Activated CD4-positive, alpha-beta T cell treated with anti-CD3 and anti-CD28 coated beads, Interleukin-2, amount 10 ng/mL, durations not matched to agents 7 days and 5 days (primary cell): ENCODE measurements at regions not wholly inside any gene's neighbourhood (a gene's known extent, or its start where the extent isn't known, plus 50 kb on each side); places are given as distances from the start of the nearest gene placed in this dataset.
"Not testable (repeated sequence)": the region's sequence is repeated elsewhere in the genome, so short reads cannot be mapped to it uniquely, and the experiment has no call there.

Experiments
- CTCF ChIA-PET: fragments of 350-600 bp; sonication (Branson Sonifier 250); formaldehyde crosslinking; loops from one replicate; lab custom pipeline; 2021; ENCODE audit warnings: antibody characterized with exemption; lab: Charles Lee
- POLR2A ChIA-PET: fragments of 350-600 bp; sonication (Branson Sonifier 250); formaldehyde crosslinking; loops from one replicate; lab custom pipeline; 2021; ENCODE audit warnings: antibody characterized with exemption; lab: Charles Lee
- DNase-seq: peaks from one replicate; pipeline ENCODE4 v3.0.0-alpha.2; 2020
- H3K27ac Mint-ChIP-seq: one replicate; pipeline ENCODE4 v1.8.0; 2021; ENCODE audit warnings: mild to moderate bottlenecking, moderate library complexity, mixed read lengths
- H3K27me3 Mint-ChIP-seq: one replicate; pipeline ENCODE4 v1.8.0; 2021; ENCODE audit warnings: mixed read lengths
- H3K36me3 Mint-ChIP-seq: one replicate; pipeline ENCODE4 v1.8.0; 2021; ENCODE audit warnings: low read depth, mixed read lengths
- H3K4me1 Mint-ChIP-seq: one replicate; pipeline ENCODE4 v1.8.0; 2021; ENCODE audit warnings: mixed read lengths
- H3K4me3 Mint-ChIP-seq: one replicate; pipeline ENCODE4 v1.8.0; 2021; ENCODE audit warnings: mild to moderate bottlenecking, moderate library complexity, mixed read lengths
- H3K9me3 Mint-ChIP-seq: one replicate; pipeline ENCODE4 v1.8.0; 2021; ENCODE audit warnings: mixed read lengths

- H3K9me3 Mint-ChIP-seq = no peaks in the 10 kb centered on the region
- no peaks in the 10 kb centered on the region for H3K4me1 Mint-ChIP-seq
- ChIA-PET POLR2A (no interaction called here), CTCF (no interaction called here)
- H3K36me3 Mint-ChIP-seq = no peaks in the 10 kb centered on the region
- no peak overlapping the region for H3K4me3 Mint-ChIP-seq
- no peak overlapping the region for H3K27ac Mint-ChIP-seq
- no peak for DNase-seq
- H3K27me3 Mint-ChIP-seq = peaks cover 9% of the 10 kb centered on the region
Measured at GRCh38 chr6:159582736-159583135, 110.3 kb downstream of the SOD2 start.

DNA sequence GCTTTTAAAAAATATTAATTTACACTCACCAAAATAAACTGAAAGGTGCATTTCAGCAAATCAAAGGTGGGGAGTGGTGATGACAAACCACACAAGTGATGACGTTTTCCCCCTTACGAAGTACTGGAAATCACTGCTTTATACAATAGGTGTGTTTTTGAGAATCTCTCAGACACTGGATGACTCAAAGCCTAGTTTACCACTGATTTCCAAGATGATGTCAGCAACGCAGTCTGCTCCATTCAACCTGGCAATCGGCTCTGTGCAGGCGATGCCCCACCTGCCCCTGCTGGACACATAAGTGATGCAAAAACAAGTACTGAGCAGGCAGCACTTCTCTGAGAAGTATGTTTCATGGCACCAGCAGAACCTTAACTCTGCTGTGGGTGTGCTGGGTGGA is 114.4 kb downstream of the SOD2 start:
- Mint-ChIP-seq H3K4me3 (no peak overlapping the region), H3K9me3 (no peaks in the 10 kb centered on the region), H3K4me1 (no peaks in the 10 kb centered on the region), H3K27ac (no peak overlapping the region), H3K36me3 (no peaks in the 10 kb centered on the region), H3K27me3 (peaks cover 5% of the 10 kb centered on the region)
- ChIA-PET POLR2A (no interaction called here), CTCF (no interaction called here)
- DNase-seq = no peak

GRCh38 chr6:159577564-159577963 is 115.5 kb downstream of the SOD2 start:
- Mint-ChIP-seq H3K27ac (no peak overlapping the region), H3K36me3 (no peaks in the 10 kb centered on the region), H3K4me1 (no peaks in the 10 kb centered on the region), H3K4me3 (no peak overlapping the region), H3K27me3 (peaks cover 3% of the 10 kb centered on the region), H3K9me3 (no peaks in the 10 kb centered on the region)
- ChIA-PET CTCF (no interaction called here), POLR2A (no interaction called here)
- no peak for DNase-seq

GRCh38 chr6:159572439-159573110 is 120.5 kb downstream of the SOD2 start:
- CTCF ChIA-PET = interaction anchor here (1.2 kb wide), 1 partner anchor 373 kb away, joined by 3 read pairs; no protein-coding TSS in a partner anchor
- no peak for DNase-seq
- POLR2A ChIA-PET = no interaction called here
- Mint-ChIP-seq H3K36me3 (no peaks in the 10 kb centered on the region), H3K27me3 (no peaks in the 10 kb centered on the region), H3K27ac (no peak overlapping the region), H3K4me3 (no peak overlapping the region), H3K4me1 (no peaks in the 10 kb centered on the region), H3K9me3 (peaks cover 17% of the 10 kb centered on the region)

DNA sequence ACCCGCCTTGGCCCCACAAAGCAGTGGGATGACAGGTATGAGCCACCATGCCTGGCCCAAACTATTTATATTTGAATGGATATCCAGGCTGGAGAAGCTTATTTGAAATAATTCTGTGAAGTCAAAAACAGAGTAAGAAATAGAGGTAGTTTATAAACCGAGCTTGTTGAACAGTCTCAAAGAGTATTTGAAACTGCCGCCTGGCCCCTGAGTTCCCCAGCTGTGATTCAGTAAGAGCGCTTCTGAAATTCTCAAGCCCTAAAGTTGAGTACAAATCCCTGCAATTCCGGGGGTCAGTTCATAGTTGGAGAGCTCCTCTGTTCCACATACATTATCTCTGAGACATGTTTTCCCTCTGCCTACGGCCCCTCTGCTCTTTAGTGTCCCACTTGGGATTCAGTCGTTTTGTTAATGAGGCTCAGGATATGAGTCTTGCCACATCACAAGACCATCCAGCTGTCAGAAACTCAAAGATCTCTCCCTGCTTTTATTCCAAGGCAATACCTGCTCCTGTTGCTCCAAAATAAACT is 127.8 kb downstream of the SOD2 start:
- DNase-seq = no peak
- Mint-ChIP-seq H3K27me3 (no peaks in the 10 kb centered on the region), H3K9me3 (peaks cover 5% of the 10 kb centered on the region), H3K27ac (no peak overlapping the region), H3K4me3 (no peak overlapping the region), H3K36me3 (no peaks in the 10 kb centered on the region), H3K4me1 (no peaks in the 10 kb centered on the region)
- POLR2A ChIA-PET = no interaction called here
- CTCF ChIA-PET = no interaction called here

GRCh38 chr6:159564456-159564855 is 128.6 kb downstream of the SOD2 start:
- Mint-ChIP-seq H3K9me3 (peaks cover 3% of the 10 kb centered on the region), H3K36me3 (no peaks in the 10 kb centered on the region), H3K27me3 (no peaks in the 10 kb centered on the region), H3K4me1 (no peaks in the 10 kb centered on the region), H3K27ac (no peak overlapping the region), H3K4me3 (no peak overlapping the region)
- POLR2A ChIA-PET = no interaction called here
- DNase-seq = no peak
- CTCF ChIA-PET = no interaction called here

- POLR2A ChIA-PET = no interaction called here
- no peaks in the 10 kb centered on the region for H3K9me3 Mint-ChIP-seq
- no peak overlapping the region for H3K4me3 Mint-ChIP-seq
- H3K36me3 Mint-ChIP-seq = no peaks in the 10 kb centered on the region
- H3K27me3 Mint-ChIP-seq = peaks cover 13% of the 10 kb centered on the region
- CTCF ChIA-PET = interaction anchor here (0.6 kb wide), 1 partner anchor 29 kb away, joined by 3 read pairs; no protein-coding TSS in a partner anchor
- no peak for DNase-seq
- no peak overlapping the region for H3K27ac Mint-ChIP-seq
- no peaks in the 10 kb centered on the region for H3K4me1 Mint-ChIP-seq
Measured at GRCh38 chr6:159557031-159557430, 136.0 kb downstream of the SOD2 start.

- Mint-ChIP-seq H3K27me3 (peaks cover 18% of the 10 kb centered on the region), H3K27ac (no peak overlapping the region), H3K9me3 (no peaks in the 10 kb centered on the region), H3K36me3 (no peaks in the 10 kb centered on the region), H3K4me1 (no peaks in the 10 kb centered on the region), H3K4me3 (no peak overlapping the region)
- DNase-seq = no peak
- CTCF ChIA-PET = no interaction called here
- POLR2A ChIA-PET = no interaction called here
Measured at GRCh38 chr6:159555082-159555875, 137.8 kb downstream of the SOD2 start.

- no peaks in the 10 kb centered on the region for H3K9me3 Mint-ChIP-seq
- POLR2A ChIA-PET = no interaction called here
- H3K27me3 Mint-ChIP-seq = peaks cover 4% of the 10 kb centered on the region
- no peaks in the 10 kb centered on the region for H3K36me3 Mint-ChIP-seq
- no peak overlapping the region for H3K27ac Mint-ChIP-seq
- CTCF ChIA-PET = interaction anchor here (0.9 kb wide), 1 partner anchor 26 kb away, joined by 7 read pairs; no protein-coding TSS in a partner anchor
- H3K4me3 Mint-ChIP-seq = no peak overlapping the region
- no peaks in the 10 kb centered on the region for H3K4me1 Mint-ChIP-seq
- no peak for DNase-seq
Measured at GRCh38 chr6:159541296-159541695, 151.7 kb downstream of the SOD2 start.

DNA sequence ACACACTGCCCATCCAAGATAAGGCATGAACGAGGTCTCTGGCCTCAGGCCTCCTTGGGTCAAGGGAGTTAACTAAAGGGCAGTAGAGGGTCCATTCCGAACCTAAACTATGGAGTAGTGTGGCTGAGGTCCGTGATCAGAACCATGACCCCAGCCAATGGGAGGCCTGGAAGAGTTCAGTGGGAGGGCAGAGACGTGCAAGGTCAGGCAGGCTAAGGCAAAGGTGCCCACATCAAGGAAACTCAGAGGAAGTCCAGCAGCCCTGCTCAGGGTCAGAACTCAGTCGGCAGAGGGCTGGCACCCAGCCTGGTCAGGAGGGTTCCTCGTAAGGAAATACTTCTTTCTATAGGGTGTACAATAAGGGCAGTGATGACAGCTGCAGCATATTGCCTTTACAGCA is 152.2 kb downstream of the SOD2 start:
- H3K4me3 Mint-ChIP-seq = no peak overlapping the region
- peaks cover 4% of the 10 kb centered on the region for H3K27me3 Mint-ChIP-seq
- POLR2A ChIA-PET = no interaction called here
- no peaks in the 10 kb centered on the region for H3K36me3 Mint-ChIP-seq
- CTCF ChIA-PET = interaction anchor here (0.9 kb wide), 1 partner anchor 26 kb away, joined by 7 read pairs; no protein-coding TSS in a partner anchor
- H3K9me3 Mint-ChIP-seq = no peaks in the 10 kb centered on the region
- no peak for DNase-seq
- no peaks in the 10 kb centered on the region for H3K4me1 Mint-ChIP-seq
- H3K27ac Mint-ChIP-seq = no peak overlapping the region

DNA sequence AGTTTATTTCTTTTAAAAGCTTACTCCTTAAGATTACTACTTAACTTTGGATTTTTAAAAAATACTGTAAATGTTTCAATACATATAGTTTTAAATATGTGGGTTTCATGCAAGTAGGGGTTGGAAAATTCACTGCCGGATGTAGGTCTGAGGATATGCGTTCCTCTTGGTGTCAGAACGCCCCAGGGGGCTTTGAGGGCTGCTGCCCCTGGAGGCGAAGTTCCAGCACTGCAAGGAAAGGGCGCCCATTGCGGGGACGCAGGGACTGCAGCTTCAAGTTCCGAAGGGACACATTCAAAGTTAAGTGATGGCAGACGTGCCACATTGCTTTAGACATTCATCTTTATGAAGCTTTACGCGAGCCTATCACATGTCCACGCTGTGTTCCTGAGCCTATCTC is 152.9 kb downstream of the SOD2 start:
- no peaks in the 10 kb centered on the region for H3K36me3 Mint-ChIP-seq
- H3K27me3 Mint-ChIP-seq = peaks cover 4% of the 10 kb centered on the region
- no peak for DNase-seq
- CTCF ChIA-PET = no interaction called here
- no peak overlapping the region for H3K4me3 Mint-ChIP-seq
- no peak overlapping the region for H3K27ac Mint-ChIP-seq
- no peaks in the 10 kb centered on the region for H3K4me1 Mint-ChIP-seq
- no peaks in the 10 kb centered on the region for H3K9me3 Mint-ChIP-seq
- POLR2A ChIA-PET = no interaction called here

DNA sequence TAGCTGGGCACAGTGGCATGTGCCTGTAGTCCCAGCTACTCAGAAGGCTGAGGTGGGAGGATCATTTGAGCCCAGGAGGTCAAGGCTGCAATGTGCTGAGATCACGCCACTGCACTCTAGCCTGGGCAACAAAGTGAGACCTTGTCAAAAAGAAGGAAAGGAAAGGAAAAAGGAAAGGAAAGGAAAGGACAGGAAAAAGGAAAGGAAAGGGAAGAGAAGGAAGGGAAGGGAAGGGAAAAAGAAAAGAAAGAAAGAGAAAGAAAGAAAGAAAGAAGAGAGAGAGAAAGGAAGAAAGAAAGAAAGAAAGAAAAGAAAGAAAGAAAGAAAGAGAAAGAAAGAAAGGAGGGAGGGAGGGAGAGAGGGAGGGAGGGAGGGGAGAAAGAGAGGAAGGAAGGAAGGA is 155.0 kb downstream of the SOD2 start:
- H3K27me3 Mint-ChIP-seq, H3K9me3 Mint-ChIP-seq, DNase-seq, POLR2A ChIA-PET, H3K27ac Mint-ChIP-seq, CTCF ChIA-PET, H3K4me3 Mint-ChIP-seq, H3K4me1 Mint-ChIP-seq, H3K36me3 Mint-ChIP-seq: not testable (repeated sequence)

DNA sequence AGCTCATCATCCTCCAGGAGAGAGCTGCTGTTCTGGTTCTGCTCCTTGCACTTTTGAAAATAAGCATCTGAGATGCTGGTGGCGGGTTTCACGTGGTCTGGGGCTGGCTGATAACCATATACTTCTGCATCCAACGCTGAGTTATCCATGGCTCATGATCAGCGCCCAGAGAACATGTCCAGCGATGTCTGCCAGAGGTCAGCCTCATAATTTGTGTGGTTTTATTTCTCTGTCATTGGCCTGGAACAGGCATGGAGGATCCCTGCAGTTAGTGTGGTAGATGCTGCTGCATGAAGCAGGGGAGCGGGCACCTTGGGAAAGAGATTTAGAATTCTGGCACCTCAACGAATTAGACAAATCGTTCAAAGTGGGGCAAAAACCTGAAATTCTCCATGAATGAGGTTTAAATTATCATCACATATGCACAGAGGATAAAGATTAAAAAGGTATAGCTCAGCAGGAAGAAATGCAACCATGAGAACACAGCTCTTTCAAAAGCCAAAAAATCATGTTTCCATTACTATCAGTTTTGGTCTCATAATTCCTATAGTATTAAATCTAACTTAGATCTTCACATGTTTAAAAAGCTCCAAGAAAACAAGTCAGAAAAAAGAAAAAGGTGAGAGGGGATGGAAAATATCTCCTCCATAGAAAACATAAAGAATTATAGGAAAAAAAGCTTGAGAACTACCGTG is 157.2 kb downstream of the SOD2 start:
- no peak for DNase-seq
- no peaks in the 10 kb centered on the region for H3K9me3 Mint-ChIP-seq
- H3K4me1 Mint-ChIP-seq = no peaks in the 10 kb centered on the region
- peaks cover 4% of the 10 kb centered on the region for H3K27me3 Mint-ChIP-seq
- POLR2A ChIA-PET = no interaction called here
- no peak overlapping the region for H3K27ac Mint-ChIP-seq
- H3K36me3 Mint-ChIP-seq = no peaks in the 10 kb centered on the region
- H3K4me3 Mint-ChIP-seq = no peak overlapping the region
- CTCF ChIA-PET = no interaction called here
